ENCODE measurements at regions not wholly inside any gene's neighbourhood (a gene's known extent, or its start where the extent isn't known, plus 50 kb on each side); places are given as distances from the start of the nearest gene placed in this dataset.

DNA sequence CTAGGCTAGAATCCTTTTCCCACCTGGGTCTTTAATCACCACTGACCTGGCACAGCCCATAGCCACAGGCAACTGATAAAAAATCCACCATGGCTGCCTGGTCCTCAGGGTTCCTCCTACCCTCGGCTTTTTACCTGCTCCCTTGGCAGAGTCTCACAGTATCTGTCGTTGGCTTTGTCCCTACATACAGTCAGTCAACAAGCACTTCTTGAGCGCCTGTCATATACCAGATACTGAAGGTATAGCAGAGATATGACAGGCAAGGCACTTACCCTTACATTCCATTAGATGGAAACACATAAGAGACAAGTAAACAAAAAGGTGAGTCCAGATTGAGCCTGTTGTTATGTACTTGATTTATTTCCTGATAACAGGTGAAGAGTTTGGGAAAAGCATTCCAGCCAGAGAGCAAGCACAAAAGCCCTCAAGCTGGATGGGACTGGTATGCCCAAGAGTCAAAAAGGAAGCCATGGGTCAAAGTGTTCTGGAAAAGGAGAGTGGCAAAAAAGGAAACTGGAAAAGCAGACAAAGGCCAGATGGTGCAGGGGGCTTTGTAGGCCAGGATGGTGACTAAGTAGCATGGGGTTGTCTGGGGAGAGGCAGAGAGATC, 247.0 kb downstream of the CHD9NB start:
- intact Hi-C loops (cut with micrococcal nuclease): no loop called here

DNA sequence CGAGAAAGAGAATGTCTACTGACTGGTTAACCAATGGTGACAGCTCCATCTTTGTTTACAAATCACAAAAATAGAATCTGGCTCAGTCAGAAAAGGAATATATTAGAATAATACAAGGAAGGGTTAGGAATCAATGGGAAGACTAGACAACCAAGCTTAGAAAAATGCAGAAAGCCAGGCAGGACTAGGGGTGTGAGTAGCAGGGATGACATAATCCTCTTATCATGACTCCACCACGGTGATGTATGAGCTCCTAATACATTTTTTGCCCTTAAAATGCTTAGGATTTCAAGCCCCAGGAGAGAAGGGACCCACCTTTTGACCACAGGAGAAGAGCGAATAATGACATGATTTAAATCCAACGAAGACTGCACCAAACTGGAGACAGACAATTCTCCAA, 252.3 kb downstream of the CHD9NB start:
- intact Hi-C loops (cut with micrococcal nuclease): no loop called here

DNA sequence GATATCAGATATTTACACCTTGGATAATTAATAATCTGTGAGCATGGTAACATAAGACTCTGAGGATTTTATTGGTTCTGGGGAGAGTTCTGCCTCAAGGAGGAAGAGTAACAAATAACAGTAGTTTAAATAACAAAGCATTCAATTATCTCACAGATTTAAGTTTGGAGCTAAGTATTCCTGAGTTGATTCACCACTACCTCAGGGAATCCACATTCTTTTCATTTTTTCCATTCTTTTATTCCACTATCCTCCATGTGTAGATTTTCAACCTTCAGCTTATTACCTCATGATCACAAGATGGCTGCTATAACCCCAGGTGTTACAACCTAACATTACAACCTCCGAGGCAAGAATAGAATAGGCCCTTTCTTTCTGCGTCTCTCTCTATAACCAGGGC, 252.2 kb upstream of the TOX3 start:
- intact Hi-C loops (cut with micrococcal nuclease): no loop called here

DNA sequence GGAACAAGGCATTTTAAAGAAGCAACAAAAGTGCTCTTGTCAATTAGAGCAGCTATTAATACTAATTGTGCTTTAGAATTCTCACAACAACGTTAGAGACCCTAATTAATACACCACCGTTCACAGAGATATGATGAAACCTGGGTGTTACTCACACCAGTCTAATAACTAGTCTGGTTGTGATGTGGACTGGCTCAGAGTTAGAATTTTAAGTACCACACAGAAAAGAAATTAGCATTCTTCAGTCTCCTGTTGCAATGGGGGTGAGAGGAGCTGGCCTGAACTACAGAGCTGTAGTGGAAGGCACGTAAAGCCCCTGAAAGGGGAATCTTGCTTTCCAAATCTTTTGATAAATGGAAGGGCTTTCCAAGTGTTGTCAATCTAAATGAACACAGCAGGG, 240.8 kb upstream of the TOX3 start:
- intact Hi-C loops (cut with micrococcal nuclease): no loop called here

DNA sequence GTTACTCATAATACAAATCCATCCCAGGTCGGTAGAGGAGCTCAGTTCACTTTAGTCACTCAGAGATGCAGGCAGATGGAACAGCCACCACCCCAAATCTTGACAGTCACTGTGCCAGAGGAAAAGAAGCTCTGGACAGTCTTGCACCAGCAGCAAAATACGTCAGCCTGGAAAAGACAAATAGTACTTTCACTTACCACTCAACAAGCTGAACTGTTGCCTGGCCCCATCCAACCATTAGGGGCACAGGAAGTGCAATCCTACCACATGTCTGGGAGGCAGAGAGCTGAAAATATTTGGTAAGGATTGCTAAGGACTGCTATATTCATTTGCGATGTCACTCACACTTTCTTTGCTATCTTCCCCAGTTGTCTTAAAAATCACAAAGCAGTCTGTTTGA, 239.1 kb upstream of the TOX3 start:
- intact Hi-C loops (cut with micrococcal nuclease): no loop called here

DNA sequence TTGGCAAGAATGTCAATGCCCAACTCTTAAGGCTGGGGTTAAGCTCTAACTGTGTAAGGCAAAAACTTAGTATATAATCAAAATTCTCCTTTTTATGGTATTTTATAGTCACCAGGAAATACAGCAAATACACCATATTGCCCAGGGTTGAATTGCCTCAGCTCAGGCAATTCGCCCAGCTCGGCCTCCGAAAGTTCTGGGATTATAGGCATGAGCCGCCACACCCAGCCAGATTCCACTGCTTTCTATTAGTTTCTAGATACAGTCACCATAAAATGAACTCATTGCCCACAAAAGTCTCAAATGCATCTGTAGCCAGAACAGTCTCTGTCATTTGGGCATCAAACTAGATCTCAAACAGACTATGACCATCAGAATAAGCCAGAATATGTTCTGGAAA, 238.7 kb upstream of the TOX3 start:
- intact Hi-C loops (cut with micrococcal nuclease): no loop called here

DNA sequence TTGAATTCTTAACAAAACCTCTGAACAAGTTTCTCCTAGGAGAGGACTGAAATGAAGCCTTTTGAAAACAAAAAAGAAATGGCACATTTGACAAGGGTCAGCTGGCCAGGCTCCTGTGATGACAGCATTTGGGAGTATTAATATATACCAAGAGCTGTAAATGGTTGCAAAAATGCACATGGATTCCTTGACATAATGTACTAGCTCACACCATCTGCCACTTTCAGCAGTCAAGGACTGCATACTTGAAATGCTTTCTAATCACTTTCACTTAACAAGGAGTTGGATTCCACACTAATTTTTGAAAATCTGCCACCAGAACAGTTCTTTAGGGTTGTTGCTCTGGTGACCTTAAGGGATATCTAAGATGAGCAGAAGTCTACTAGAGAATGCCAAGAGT, 236.7 kb upstream of the TOX3 start:
- intact Hi-C loops (cut with micrococcal nuclease): no loop called here

DNA sequence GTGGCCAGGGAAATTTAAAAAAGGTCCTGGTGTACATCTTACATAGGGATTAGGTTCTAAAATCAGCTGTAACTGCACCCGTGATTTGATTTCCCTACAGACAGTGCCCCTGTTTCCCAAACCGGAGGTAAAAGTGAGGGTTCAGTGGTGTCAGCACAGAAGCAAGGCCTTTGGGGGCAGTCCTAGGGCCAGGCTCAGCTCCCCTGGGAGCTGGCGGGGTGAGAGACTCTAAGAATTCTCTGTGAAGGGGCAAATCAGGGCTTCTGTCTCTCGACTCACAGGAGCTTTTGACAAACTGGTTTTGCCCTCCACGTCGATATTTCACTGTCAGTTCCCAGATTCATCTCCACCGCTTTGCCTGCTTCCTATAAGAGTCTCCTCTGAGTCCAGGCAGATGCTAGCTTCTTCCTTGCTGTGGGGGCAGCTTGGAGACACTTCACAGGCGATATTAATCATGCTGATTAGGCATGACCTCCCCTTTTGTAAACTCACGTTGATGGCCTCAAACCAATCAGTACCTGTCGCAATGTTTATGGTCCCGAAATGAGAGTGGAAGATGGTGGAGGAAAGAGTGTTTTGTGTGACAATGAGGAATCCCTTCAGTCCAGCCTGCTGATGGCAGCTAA, 234.2 kb upstream of the TOX3 start:
- intact Hi-C loops (cut with micrococcal nuclease): no loop called here

DNA sequence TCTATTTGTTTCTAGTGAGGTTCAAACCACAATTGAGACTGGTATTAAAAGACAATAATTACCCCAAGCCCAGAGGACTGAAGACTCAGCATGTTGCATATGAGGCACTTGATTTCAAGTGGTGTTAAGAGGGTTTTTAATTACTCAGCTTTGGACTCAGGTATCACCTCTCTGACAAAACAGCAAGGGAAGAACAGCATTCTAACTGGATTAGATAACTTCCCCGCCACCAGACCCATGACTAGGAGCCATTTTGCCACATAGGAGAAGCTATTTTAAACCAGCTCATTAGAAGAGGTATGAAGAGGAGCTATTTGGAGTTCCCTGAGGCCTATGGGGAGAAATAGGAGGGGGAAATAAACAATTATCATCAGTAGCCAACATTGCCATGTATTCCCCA, 226.1 kb upstream of the TOX3 start:
- intact Hi-C loops (cut with micrococcal nuclease): no loop called here

DNA sequence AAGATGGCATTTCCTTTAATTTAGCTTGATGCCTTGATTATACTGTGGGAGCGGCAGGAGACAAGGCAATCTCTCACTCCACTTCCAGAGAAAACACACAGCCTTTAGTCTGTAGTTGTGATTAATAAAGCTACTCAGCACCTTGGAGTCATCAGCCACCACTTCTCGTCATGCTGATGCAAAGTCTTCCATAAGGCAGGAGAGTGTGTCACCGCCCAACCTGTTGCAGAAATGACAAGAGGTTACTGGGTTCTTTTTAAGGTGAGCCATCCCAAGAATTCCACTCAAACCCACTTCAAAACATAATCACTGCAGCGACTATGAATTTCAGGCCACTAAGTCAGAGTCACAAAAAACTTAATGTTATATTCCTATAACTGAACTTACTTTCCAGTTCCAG, 223.9 kb upstream of the TOX3 start:
- intact Hi-C loops (cut with micrococcal nuclease): no loop called here

DNA sequence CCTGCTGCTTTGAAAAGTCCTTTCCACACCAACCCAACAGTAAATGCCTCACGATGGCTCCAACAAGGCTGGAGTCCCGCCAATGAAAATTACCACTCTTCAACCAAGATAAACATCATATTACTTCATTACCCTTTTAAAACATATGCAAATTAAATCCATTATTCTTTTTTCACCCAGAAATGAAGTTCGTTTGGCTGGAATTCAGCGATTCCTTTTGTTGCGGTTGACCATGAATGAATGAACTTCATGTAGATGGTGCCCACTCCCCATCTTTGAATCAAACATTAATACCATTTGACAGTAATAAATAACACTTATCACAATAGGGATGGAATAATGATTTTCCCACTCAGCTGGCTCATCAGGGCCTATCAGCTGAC, 211.5 kb upstream of the TOX3 start:
- intact Hi-C loops (cut with micrococcal nuclease): no loop called here

DNA sequence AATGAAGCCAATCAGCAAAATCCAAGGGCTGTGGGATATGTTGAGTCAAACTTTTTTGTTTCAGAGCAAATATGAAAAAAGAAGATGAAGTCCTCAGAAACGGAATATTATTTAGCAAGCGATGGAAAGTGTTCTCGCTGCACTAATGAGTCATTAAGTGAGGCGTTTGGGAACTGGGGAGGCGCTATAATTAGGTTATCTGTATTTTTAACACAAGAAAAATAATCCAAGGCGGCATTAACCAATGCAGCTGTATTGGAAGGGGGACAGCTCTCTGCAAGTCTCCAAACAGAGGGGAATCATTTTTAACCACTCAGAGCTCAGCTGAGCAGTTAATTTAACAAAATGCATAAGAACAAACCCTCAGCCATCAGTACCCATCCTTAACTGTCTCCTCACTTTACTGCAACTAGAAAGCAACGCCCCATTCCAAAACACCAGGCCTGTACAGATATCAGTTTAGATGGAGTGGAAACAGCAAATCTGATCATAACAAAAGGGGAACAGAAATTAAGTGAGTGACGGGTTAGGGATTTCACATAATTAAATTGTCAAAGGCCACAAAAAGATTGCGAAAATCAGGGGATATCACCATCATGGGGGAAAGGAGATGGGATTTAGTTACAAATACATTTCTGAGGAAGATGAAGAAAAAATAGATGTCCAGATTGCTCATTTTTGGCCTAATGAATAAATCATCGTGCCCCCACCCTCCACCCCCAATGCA, 211.0 kb upstream of the TOX3 start:
- intact Hi-C loops (cut with micrococcal nuclease): no loop called here

DNA sequence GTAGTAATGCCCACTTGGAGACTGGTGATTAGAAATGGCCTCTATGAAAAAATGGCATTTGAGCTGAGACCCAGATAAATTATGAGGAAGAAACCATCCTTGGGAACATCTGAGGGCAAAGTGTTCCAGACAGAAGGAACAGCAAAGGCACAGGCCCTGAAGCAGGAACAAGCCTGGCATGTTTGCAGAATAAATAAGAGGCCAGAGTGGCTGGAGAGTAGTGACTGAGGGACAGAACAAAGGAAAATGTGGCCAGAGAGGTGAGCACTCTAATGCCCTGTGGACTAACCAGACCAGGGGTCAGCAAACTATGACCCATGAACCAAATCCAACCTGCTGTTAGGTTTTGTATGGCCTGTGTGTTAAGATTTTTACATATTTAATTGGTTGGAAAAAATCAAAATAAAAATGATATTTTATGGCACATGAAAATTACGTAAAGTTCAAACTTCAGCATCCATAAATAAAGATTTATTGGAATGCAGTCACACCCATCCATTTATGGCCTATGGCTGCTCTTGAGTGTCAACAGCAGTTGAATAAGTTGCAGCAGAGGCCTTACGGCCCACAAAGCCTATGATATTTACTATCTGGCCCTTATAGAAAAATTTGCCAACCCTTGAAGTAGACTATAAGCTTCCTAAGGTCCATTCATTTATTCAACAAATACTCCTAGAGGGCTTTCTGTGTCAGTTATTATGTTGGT, 210.0 kb upstream of the TOX3 start:
- intact Hi-C loops (cut with micrococcal nuclease): no loop called here

DNA sequence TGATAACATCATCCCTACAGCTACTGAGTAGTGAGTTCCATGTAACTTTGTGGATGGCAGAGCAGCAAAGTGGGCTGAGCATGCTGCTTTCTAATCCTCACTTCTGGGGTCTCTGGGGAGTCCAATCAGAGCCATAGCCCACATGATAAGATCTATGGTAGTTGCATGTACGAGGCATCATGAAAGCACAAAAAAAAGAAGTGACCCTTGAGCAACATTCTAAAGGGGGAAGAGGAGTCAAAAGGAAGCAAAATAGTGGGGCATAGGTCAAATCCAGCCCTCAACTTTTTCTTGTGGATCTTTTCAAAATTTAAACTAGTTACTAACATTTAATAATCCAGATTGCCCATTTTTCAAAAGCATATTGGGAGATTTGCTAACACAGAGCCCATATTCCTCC, 208.5 kb upstream of the TOX3 start:
- intact Hi-C loops (cut with micrococcal nuclease): no loop called here

DNA sequence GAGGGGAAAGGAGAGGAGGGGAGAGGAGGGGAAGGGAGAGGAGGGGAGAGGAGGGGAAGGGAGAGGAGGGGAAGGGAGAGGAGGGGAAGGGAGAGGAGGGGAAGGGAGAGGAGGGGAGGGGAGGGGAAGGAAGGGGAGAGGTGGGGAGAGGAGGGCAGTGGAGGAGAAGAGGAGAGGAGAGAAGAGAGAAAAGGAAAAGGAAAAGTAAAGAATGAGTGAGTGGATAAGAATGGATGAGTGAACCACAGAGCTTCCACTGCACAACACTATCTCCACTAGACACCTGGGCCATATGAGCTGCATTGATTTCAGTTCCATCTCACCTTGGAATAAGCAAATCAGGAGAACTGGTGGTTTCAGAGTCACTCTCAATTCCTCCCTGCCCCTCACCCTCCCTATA, 204.1 kb upstream of the TOX3 start:
- intact Hi-C loops (cut with micrococcal nuclease): no loop called here

DNA sequence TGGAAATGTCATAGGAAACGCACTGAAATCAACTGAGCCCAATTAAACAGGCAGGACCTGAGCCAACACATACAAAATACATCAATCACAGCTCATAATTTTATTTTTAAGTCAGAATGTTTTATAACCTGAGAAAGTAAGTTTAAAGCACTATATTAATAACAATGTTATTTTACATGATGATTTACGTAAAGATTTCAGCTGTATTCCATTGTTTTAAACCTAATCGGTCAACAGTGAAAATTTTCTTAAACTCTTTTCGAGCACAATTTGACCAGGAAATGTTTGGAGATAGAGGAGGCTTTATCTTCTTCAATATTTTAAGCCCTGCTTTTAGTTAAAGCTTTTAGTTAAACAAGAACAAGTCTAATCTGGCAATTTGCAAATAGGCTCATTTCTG, 201.8 kb upstream of the TOX3 start:
- intact Hi-C loops (cut with micrococcal nuclease): no loop called here

DNA sequence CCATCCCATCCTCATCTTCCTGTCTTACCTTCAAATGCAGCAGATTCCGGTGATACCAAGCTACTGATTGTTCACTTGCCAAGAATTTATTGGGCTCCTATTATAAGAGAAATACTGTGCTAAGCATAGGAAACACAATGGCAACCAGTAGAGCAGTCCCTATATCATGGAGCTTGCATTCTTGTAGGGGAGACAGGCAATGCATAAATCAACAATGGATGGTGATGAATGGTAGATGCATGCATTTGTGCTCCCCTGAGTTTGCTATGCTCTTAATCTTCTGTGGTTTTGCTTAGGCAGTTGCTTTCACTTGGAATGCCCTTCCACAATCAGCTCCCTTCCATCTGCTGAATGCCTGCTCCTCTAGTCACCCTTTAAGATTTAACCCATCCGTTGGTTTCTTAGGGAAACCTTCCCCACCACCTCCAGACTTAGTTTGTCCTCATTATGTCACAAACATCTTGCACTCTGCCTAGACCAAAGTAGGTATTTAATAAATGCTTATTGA, 200.2 kb upstream of the TOX3 start:
- intact Hi-C loops (cut with micrococcal nuclease): no loop called here

DNA sequence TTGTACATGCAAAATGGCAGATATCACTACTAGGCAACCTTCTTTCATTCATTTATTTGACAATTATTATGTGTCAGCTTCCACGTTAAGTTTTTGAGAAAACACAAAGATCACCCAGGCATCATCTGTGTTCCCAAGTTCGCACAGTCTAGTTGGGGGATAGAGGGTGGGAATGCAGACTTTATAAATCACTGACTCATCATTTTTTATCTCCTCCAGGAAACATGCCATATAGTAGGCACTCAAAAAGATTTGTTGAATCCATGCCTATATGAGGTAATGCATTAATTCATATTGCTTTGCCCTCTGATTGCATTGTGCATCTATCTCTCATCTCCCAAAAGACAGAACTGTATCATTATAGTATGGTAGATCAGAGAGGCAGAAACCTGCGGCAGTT, 196.8 kb upstream of the TOX3 start:
- intact Hi-C loops (cut with micrococcal nuclease): no loop called here

DNA sequence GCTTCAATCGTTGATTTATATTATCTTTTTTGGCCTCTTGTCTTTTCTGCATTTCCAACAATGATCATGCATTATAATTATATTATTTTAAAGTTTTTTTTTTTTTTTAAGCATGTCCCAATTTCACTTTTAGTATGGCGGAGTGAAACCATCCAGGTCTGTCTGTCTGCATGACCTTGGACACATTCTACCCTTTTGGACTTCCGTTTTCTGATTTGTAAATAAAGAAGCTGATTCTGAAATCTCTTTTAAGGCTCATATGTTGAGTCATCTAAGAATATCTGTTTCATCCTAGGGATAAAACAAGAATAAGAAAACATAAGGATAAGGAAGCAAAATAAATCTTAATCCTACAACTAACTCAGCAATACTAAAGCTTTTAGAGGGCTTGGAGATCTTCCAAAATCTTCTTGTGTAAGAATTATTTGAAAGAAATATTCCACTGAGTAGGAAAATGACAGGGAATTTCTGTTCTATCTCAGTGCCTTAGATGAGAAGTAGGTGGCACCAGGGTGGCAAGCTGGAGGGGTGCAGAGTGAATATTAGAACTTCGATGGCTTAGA, 195.7 kb upstream of the TOX3 start:
- intact Hi-C loops (cut with micrococcal nuclease): no loop called here

DNA sequence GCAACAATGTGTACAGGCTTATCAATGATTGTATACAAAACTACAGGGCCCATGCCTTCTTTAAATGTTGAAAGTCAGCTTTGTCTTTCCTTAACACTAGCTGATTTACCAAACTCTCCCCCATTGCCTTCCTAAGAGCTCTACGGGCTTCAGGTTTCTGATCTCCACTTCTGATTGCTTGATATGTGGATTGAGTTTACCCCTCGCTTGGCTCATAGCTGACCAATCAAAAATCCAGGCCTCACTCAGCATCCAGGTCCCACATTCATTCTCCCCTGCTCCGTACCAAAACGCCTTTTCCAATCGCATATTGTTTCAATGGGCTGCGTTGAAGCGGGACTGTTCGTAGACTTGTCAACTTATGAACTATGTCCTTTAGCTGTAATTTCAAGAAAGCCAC, 195.1 kb upstream of the TOX3 start:
- intact Hi-C loops (cut with micrococcal nuclease): no loop called here

DNA sequence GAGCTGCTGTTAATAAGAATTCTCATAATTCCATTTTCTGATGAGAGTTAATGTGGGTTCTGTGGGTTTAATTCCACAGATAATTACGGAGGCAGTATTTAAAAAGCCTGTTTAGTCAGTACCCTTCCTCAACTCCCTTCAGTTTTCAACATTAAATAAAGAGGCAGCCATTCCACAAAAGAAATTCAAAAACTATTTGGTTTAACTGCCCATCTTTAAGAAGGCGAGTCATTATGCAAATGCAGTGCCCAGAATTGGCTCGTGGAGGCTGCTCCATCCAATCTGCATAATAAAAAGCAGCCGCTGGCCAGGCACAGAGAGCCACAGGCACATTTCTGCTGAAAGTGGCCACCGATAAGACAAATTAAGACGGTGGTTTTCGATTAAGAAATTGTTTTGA, 194.4 kb upstream of the TOX3 start:
- intact Hi-C loops (cut with micrococcal nuclease): no loop called here

DNA sequence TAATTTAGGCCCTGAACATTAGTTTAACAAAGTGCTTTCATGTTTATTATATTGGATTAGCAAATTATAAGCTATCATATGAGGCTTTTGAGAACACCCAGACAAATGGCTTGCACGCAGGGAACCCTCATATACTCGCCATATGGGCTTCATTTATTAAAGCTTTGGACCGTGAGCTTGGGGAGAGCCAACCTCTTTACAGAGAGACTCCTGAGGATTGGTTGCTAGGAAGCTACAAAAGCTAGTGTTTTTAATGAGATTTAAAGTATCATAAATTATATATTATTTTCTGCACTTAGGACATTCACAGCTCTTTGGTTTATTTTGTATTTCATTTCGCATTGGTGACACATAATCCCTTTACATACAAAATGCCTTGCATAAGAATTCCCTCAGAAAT, 193.8 kb upstream of the TOX3 start:
- intact Hi-C loops (cut with micrococcal nuclease): no loop called here
